GM19043 (cell line): ENCODE measurements at regions not wholly inside any gene's neighbourhood (a gene's known extent, or its start where the extent isn't known, plus 50 kb on each side); places are given as distances from the start of the nearest gene placed in this dataset.

Experiments used
- ATAC-seq: cut with Tn5 transposase; IDR thresholded peaks from one replicate; pipeline ENCODE4 v1.9.1; 2021; ENCODE audit warnings: low read depth; ENCODE audit not compliant: unreplicated experiment

DNA sequence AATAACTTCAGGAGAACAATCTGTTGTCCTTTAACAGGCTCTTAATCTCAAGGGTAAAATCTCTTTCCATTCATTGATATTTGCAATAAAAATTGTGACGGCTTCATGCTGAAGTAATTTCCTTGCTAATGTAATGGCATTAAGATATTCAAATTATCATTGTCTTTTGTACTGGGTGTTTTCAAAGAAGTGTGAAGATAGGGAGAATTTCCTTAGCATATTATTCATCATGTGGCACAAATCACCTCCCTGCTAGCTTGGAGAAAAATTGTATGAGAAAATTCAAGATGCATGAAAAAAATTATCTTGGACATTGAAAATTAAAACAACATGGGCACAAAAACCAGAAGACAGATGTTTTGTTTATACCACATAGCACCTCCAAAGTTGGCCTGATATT is 63.6 kb upstream of the ARID2 start:
- no peak for ATAC-seq

DNA sequence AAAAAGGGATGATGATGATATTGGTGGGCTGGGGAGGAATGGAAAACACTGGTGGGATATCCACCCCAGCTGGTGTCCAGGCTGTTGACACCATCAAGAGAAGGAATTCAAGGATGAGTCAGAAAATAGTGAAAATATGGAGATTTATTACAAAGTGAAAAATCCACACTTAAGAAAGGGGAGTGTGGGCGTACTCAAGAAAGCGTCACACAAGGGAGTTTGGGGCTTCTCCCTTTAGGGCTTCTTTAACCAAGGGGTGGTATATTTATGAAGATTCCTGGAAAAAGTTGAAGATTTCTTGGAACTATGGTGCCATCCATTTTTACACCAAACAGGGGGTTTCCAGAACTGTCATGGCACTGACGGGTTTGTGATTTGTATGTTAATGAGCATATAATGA is 63.1 kb upstream of the ARID2 start:
- ATAC-seq, result no peak

DNA sequence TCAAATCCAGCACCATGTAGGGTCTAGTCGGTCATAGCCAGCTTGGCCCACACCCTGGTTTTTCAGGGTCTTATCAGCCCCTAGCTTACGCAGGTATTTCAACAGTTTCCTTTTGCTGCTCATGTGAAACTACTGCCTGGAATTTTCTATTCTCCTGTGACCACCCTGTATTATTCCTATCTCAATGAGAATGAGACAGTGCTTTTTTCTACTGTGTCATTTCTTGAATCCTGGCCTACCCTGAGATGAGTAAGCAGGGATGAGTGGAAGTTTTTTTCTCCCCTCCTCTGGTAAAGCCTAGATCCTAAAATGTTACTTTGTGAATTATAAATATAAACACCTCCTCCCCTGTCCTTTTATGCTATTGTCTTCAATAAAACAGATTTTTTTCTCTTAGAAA is 62.7 kb upstream of the ARID2 start:
- ATAC-seq, result no peak

DNA sequence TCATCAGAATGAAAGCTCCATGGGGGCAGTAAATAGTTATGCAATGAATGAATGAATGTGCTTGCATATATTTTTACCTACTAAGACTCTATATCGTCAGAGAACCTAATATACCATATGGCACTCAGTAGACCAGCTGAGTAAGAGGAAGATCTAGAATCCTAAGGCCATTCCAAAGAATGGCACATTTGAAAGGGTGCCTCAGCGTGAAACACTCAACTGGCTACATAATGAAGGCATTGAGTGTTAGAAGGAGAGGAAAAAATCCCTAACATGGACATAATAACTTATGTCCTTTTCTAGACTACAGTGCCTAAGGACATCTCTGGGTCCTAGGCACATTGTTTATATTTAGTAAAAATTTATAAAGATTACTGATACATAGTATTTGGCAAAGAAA is 61.7 kb upstream of the ARID2 start:
- ATAC-seq, result no peak

DNA sequence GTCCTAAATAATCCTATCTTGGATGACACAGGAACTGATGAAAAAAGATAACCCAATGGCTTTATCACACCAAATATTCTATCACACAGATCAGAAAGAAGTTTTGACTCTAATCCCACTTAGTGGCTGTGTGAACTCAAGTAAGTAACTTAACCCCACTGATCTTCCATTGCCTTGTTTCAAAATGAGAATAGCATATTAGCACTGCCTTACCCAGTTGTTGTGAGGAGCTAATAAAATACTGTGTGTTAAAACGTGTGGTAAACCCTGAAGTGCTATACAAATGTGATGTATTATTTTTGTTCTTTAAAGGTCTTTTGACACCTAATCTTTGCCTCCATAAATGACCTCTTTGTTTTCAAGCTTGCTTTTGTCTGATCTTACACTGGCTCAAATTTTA is 60.9 kb upstream of the ARID2 start:
- no peak for ATAC-seq

DNA sequence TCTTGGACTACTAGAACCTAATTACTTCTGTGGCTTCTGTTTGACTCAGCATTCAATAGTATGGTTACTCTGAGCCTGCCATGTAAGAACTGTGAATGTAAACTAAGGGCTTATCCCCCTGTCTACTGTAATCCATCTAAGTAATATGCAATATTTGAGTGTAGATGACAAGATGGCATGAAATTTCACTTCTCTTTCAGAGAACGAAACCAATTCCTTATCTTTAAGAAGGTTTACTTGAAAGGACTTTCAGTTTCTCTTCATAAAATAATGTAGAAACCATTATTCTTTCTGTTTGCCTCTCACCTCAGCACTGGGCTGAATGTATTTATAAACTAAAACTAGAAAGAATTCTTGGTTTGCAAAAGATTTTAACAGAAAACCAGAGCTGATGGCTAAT is 60.4 kb upstream of the ARID2 start:
- ATAC-seq, result peak; percentile 84

DNA sequence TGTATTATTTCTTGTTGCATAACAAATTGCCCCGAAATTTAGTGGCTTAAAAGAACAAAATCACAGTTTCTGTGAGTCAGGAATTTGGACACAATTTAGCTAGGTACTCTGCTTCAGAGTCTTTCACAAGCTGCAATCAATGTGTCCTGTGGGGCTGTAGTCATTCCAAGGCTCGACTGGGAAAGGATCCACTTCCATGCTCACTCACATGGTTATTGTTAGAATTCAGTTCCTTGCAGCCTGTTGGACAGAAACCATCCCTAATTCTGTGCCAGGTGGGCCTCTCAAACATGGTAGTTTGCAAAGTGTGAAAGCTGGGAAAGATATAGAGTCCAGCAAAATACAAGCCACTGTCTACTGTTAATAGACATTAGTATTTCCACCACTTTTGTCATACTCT is 59.7 kb upstream of the ARID2 start:
- ATAC-seq, result no peak

DNA sequence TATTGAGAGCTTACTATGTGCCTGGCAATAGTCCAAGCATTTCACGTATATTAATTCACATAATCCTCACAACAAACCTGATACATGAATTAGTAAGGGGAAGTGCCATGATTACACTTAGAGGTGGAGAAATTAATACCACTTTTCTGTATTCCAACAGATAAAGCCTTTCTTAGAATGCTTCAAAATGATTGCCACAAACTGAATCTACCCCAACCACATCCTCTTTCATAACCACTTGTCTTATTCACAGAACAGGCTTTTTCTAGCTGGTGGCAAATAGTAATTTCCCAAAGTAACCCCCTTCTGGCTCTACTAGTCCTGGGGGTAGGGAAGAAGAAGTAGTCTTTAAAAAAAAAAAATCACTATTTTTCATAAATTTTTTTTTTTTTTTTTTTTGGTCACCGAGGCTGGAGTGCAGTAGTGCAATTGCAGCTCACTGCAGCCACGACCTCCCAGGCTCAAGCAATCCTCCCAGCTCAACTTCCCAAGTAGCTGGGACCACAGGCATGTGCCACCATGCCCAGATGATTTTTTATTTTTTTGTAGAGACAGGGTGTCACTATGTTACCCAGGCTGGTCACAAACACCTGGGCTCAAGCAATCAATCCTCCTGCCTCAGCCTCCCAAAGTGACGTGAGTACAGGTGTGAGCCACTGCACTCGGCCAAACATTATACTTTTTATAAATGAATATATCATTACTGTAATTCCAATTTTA is 59.0 kb upstream of the ARID2 start:
- peak; percentile 62 for ATAC-seq

DNA sequence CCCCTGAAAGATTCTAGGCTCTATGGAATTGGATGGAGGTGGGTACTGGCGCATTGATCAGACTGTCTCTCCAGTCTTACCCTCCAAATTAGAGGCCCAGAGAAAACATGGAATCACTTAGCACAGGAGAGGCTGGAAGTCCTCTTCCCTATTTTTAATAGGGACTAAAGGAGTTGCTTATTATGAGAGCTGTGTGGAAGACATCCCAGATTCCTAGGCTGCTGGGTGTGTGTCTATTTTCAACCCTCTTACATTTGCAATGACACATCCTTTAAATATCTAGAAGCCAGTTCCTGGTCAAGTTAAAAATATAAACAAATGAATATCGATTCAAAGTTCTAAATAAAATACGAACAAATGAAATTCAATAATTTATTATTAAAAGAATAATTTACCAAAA is 58.3 kb upstream of the ARID2 start:
- ATAC-seq, result no peak

DNA sequence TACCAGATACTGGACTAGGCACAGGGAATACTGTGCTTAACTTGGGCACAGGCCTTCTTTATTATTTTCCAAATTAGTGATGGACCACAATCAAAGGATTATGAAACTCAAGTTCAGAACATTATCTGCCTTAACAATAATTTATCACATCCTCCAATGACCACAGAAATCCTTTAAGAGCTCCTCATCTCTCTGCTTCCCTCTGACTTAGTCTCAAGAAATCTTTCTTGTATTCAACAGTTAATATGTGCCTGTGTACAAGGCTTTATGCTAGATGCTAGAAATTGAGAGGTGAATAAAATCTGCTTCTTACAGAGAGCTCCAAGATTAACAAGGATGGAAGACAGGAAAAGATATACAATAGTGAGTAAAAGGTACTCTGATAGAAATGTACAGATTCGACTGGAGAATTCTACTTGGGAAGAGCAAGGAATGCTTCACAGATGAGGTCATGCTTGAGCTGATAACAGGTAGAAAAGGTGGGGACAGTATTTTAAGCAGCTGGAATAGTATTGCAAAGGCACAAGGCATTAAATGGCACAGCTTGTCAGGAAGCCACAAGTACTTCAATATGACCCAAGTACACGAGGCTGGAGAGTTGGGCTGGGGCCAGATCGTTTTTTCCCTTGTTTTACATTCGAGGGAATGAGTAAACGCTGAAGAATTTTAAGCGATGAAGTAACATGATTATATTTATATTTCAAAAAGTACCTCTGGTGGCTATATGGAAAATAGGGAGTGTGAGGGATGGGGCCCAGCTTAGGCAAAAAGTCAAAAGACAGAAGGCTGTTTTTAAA is 55.1 kb upstream of the ARID2 start:
- ATAC-seq, result no peak

DNA sequence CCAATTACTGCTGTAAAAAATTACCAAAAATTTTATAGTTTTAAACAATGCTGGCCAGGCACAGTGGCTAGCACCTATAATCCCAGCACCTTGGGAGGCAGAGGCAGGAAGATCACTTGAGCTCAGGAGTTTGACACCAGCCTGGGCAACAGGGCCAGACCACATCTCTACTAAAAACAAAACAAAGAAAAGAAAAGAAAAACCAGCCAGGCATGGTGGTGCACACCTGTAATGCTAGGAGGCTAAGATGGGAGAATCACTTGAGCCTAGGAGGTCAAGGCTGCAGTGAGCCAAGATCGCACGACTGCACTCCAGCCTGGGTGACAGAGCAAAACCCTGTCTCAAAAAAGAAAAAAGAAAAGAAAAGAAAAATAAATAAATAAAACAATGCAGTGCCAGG is 54.0 kb upstream of the ARID2 start:
- no peak for ATAC-seq
